Natural killer cell (primary cell): ENCODE measurements at regions not wholly inside any gene's neighbourhood (a gene's known extent, or its start where the extent isn't known, plus 50 kb on each side); places are given as distances from the start of the nearest gene placed in this dataset.

ENCODE experiments used
- ATAC-seq, 3 donors: fragments of 150-1000 bp in 2 of 3; fragments of 200-7000 bp in 1 of 3; cut with Tn5 transposase; 1 replicate in 1 of 3; 2 replicates in 2 of 3; pipeline ENCODE4 v1.10.0; 2021; ENCODE audit warnings: mild to moderate bottlenecking in 2 of 3, moderate library complexity in 2 of 3
- DNase-seq, 2 donors: peaks; one replicate each; pipeline versions ENCODE4 v3.0.0 to v3.0.0-alpha.2; 2013 to 2021; ENCODE audit warnings: mixed read lengths in 1 of 2
- H3K27ac ChIP-seq: one replicate; pipeline ENCODE4 v1.5.1; 2013; ENCODE audit warnings: mild to moderate bottlenecking, low read length
- H3K27me3 ChIP-seq: one replicate; pipeline ENCODE4 v1.6.1; 2013; ENCODE audit warnings: low read length; ENCODE audit not compliant: control insufficient read depth, insufficient read depth
- H3K36me3 ChIP-seq: one replicate; pipeline ENCODE4 v1.6.1; 2013; ENCODE audit warnings: low read length; ENCODE audit not compliant: control insufficient read depth, insufficient read depth
- H3K4me1 ChIP-seq: one replicate; pipeline ENCODE4 v1.6.1; 2013; ENCODE audit warnings: low read length; ENCODE audit not compliant: control insufficient read depth, insufficient read depth
- H3K4me3 ChIP-seq: one replicate; pipeline ENCODE4 v1.5.1; 2013; ENCODE audit warnings: low read length
- H3K9me3 ChIP-seq: one replicate; pipeline ENCODE4 v1.6.1; 2013; ENCODE audit warnings: low read length; ENCODE audit not compliant: control insufficient read depth, insufficient read depth
- H3K27ac Mint-ChIP-seq, 2 donors: one replicate each; pipeline ENCODE4 v1.8.0; 2022; ENCODE audit warnings: mild to moderate bottlenecking in 2 of 2, mixed read lengths in 2 of 2, moderate library complexity in 1 of 2
- H3K27me3 Mint-ChIP-seq, 2 donors: one replicate each; pipeline ENCODE4 v1.8.0; 2022; ENCODE audit warnings: low read depth in 2 of 2, mixed read lengths in 2 of 2
- H3K36me3 Mint-ChIP-seq: one replicate; pipeline ENCODE4 v1.8.0; 2022; ENCODE audit warnings: mixed read lengths
- H3K4me1 Mint-ChIP-seq, 2 donors: one replicate each; pipeline ENCODE4 v1.8.0; 2022; ENCODE audit warnings: mixed read lengths in 2 of 2
- H3K4me3 Mint-ChIP-seq: one replicate; pipeline ENCODE4 v1.8.0; 2022; ENCODE audit warnings: mild to moderate bottlenecking, moderate library complexity, mixed read lengths
- H3K9me3 Mint-ChIP-seq, 2 donors: one replicate each; pipeline ENCODE4 v1.8.0; 2022; ENCODE audit warnings: mixed read lengths in 2 of 2
- WGBS: methylation state at CpG from one replicate; pipeline ENCODE4 v1.1.7; 2013; ENCODE audit warnings: missing lambda C conversion rate; ENCODE audit not compliant: insufficient coverage; 5-methylcytosine and 5-hydroxymethylcytosine counted together
- intact Hi-C: fragments of 100-400 bp; cut with micrococcal nuclease; formaldehyde crosslinking; loops from one replicate; pipeline ENCODE4 v1.14.2; 2022
- TF ChIP-seq, protein P1 (sequence below): fragments of 200-600 bp; IDR thresholded peaks from one replicate; pipeline ENCODE4 v1.8.0; 2022; ENCODE audit warnings: antibody characterized with exemption

- Mint-ChIP-seq H3K4me3 (no peak overlapping the region), H3K27ac (no peak overlapping the region), H3K9me3 (no peaks in the 10 kb centered on the region), H3K4me1 (no peaks in the 10 kb centered on the region), H3K27me3 (peaks cover 23 to 36% of the 10 kb centered on the region in 2 donors), H3K36me3 (no peaks in the 10 kb centered on the region)
- Histone ChIP-seq H3K27me3 (peaks cover 3% of the 10 kb centered on the region), H3K9me3 (no peaks in the 10 kb centered on the region), H3K36me3 (no peaks in the 10 kb centered on the region), H3K27ac (no peak overlapping the region), H3K4me1 (no peaks in the 10 kb centered on the region), H3K4me3 (no peak overlapping the region)
- 95% methylated on average over 9 of the region's 9 CpGs for WGBS
- intact Hi-C loops: no loop called here
- TF ChIP-seq, protein P1, sequence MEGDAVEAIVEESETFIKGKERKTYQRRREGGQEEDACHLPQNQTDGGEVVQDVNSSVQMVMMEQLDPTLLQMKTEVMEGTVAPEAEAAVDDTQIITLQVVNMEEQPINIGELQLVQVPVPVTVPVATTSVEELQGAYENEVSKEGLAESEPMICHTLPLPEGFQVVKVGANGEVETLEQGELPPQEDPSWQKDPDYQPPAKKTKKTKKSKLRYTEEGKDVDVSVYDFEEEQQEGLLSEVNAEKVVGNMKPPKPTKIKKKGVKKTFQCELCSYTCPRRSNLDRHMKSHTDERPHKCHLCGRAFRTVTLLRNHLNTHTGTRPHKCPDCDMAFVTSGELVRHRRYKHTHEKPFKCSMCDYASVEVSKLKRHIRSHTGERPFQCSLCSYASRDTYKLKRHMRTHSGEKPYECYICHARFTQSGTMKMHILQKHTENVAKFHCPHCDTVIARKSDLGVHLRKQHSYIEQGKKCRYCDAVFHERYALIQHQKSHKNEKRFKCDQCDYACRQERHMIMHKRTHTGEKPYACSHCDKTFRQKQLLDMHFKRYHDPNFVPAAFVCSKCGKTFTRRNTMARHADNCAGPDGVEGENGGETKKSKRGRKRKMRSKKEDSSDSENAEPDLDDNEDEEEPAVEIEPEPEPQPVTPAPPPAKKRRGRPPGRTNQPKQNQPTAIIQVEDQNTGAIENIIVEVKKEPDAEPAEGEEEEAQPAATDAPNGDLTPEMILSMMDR: no peak
- DNase-seq (no peak), ATAC-seq (no peak)
Observed at GRCh38 chr18:22515250-22515649, 97.5 kb upstream of the CTAGE1 start.

GRCh38 chr18:22517356-22517755 is 99.6 kb upstream of the CTAGE1 start:
- Histone ChIP-seq H3K4me1 (no peaks in the 10 kb centered on the region), H3K4me3 (no peak overlapping the region), H3K27me3 (peaks cover 3% of the 10 kb centered on the region), H3K9me3 (no peaks in the 10 kb centered on the region), H3K27ac (no peak overlapping the region), H3K36me3 (no peaks in the 10 kb centered on the region)
- Mint-ChIP-seq H3K4me3 (no peak overlapping the region), H3K4me1 (peaks cover 0 to 4% of the 10 kb centered on the region in 2 donors), H3K36me3 (no peaks in the 10 kb centered on the region), H3K27ac (no peak overlapping the region), H3K27me3 (peaks cover 21 to 32% of the 10 kb centered on the region in 2 donors), H3K9me3 (no peaks in the 10 kb centered on the region)
- no peak for ATAC-seq
- intact Hi-C loops: no loop called here
- no peak for DNase-seq
- WGBS: 94% methylated on average over 2 of the region's 2 CpGs
- TF ChIP-seq, protein P1: no peak

DNA sequence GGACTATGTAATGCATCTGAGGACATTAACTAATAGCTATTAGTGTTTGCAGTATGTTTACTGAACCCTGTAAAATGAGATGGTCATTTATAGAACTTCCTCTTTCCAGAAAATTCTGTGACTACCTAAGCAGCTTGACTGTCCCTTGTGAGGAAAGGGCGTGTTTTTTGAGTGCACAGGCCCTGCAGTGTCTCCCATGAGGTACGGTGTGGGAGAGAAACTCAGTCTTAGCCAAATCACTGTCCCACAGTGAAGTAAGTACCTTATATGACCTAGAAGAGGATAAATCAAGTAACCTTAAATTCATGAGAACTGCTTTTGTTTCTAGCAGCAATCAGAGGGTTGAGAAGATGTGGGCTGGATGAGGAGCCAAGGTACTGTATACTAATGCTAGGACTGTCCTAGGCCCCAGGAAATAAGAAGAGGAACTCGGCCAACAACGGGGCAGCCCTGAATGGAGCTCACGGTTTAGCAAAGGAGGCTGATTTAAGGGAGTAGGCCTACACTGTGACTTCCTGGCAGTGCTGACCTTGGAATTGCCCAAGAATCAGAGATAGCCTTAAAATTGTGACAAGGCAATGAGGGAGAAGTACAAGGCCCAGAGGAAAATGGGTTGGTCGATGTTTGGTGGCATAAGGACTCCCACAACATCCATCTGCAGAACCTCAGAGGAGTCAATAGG is 103.5 kb upstream of the CTAGE1 start:
- no peaks in the 10 kb centered on the region for H3K36me3 ChIP-seq
- Mint-ChIP-seq H3K27ac (no peak overlapping the region), H3K4me3 (no peak overlapping the region), H3K27me3 (peaks cover 18 to 34% of the 10 kb centered on the region in 2 donors), H3K4me1 (peaks cover 6 to 11% of the 10 kb centered on the region in 2 donors), H3K36me3 (no peaks in the 10 kb centered on the region), H3K9me3 (no peaks in the 10 kb centered on the region)
- intact Hi-C loops: no loop called here
- DNase-seq (no peak), ATAC-seq (no peak)
- H3K9me3 ChIP-seq: no peaks in the 10 kb centered on the region
- no peak overlapping the region for H3K27ac ChIP-seq
- 65% methylated on average over 5 of the region's 6 CpGs for WGBS
- H3K4me3 ChIP-seq: no peak overlapping the region
- TF ChIP-seq, protein P1: no peak
- H3K27me3 ChIP-seq: peaks cover 3% of the 10 kb centered on the region
- no peaks in the 10 kb centered on the region for H3K4me1 ChIP-seq

- H3K4me1 ChIP-seq: no peaks in the 10 kb centered on the region
- H3K27ac ChIP-seq: no peak overlapping the region
- ATAC-seq: no peak
- H3K9me3 ChIP-seq: no peaks in the 10 kb centered on the region
- Mint-ChIP-seq H3K36me3 (no peaks in the 10 kb centered on the region), H3K27ac (no peak overlapping the region), H3K4me3 (no peak overlapping the region), H3K4me1 (peaks cover 6 to 11% of the 10 kb centered on the region in 2 donors), H3K9me3 (no peaks in the 10 kb centered on the region), H3K27me3 (peaks cover 20 to 28% of the 10 kb centered on the region in 2 donors)
- no peak for DNase-seq
- intact Hi-C loops: no loop called here
- WGBS: 29% methylated on average over 1 of the region's 2 CpGs
- no peaks in the 10 kb centered on the region for H3K36me3 ChIP-seq
- H3K27me3 ChIP-seq: no peaks in the 10 kb centered on the region
- TF ChIP-seq, protein P1: no peak
- H3K4me3 ChIP-seq: no peak overlapping the region
Observed at GRCh38 chr18:22523481-22523880, 105.8 kb upstream of the CTAGE1 start.
